DND-41 (cell line): ENCODE measurements at regions not wholly inside any gene's neighbourhood (a gene's known extent, or its start where the extent isn't known, plus 50 kb on each side); places are given as distances from the start of the nearest gene placed in this dataset.

Source experiments
- EZH2 ChIP-seq: IDR thresholded peaks from 3 replicates; pipeline ENCODE4 v1.6.1; 2012; ENCODE audit warnings: borderline replicate concordance, low read depth, mild to moderate bottlenecking, moderate library complexity, low read length, inconsistent platforms; ENCODE audit not compliant: severe bottlenecking
- TF ChIP-seq, protein P1 (sequence below): IDR thresholded peaks from 2 replicates; pipeline ENCODE4 v1.5.1; 2012; ENCODE audit warnings: borderline replicate concordance, low read length, moderate library complexity, mild to moderate bottlenecking; ENCODE audit not compliant: poor library complexity, severe bottlenecking; ENCODE audit errors: extremely low read depth

- TF ChIP-seq, protein P1, sequence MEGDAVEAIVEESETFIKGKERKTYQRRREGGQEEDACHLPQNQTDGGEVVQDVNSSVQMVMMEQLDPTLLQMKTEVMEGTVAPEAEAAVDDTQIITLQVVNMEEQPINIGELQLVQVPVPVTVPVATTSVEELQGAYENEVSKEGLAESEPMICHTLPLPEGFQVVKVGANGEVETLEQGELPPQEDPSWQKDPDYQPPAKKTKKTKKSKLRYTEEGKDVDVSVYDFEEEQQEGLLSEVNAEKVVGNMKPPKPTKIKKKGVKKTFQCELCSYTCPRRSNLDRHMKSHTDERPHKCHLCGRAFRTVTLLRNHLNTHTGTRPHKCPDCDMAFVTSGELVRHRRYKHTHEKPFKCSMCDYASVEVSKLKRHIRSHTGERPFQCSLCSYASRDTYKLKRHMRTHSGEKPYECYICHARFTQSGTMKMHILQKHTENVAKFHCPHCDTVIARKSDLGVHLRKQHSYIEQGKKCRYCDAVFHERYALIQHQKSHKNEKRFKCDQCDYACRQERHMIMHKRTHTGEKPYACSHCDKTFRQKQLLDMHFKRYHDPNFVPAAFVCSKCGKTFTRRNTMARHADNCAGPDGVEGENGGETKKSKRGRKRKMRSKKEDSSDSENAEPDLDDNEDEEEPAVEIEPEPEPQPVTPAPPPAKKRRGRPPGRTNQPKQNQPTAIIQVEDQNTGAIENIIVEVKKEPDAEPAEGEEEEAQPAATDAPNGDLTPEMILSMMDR, result no peak
- no peak for TF ChIP-seq EZH2
Measured at GRCh38 chr19:31706691-31707620, 357.7 kb upstream of the TSHZ3 start.
